HCT116 (cell line): ENCODE measurements at regions not wholly inside any gene's neighbourhood (a gene's known extent, or its start where the extent isn't known, plus 50 kb on each side); places are given as distances from the start of the nearest gene placed in this dataset.

Experiments
- ATAC-seq: fragments of 200-7000 bp; cut with Tn5 transposase; 2 replicates; pipeline ENCODE4 v1.9.1; 2020; ENCODE audit warnings: mild to moderate bottlenecking, moderate library complexity
- BruUV-seq: library from RNA; stranded (reverse); fragments of 400-500 nt; replicated peaks from 2 replicates; lab custom pipeline; 2021; lab: Mats Ljungman, UMichigan
- CTCF ChIA-PET: fragments of 300-600 bp; sonication (Branson Sonifier 250); formaldehyde crosslinking; loops from one replicate; lab custom pipeline; 2021; ENCODE audit warnings: antibody characterized with exemption; lab: Charles Lee
- POLR2A ChIA-PET: fragments of 300-600, 350-600 bp; sonication (Branson Sonifier 250); formaldehyde crosslinking; loops from one replicate; lab custom pipeline; 2021; ENCODE audit warnings: antibody characterized with exemption; lab: Charles Lee
- RAD21 ChIA-PET, 2 experiments: fragments of 300-600 bp; sonication (Branson Sonifier 250); formaldehyde crosslinking; loops; one replicate each; lab custom pipeline; 2023; ENCODE audit warnings: low total read pairs in 2 of 2; ENCODE audit not compliant: uncharacterized antibody in 2 of 2, unreplicated experiment in 2 of 2, low non-redundant PET in 1 of 2; lab: Charles Lee
- DNase-seq: peaks from one replicate; pipeline ENCODE4 v3.0.0-alpha.2; 2010; ENCODE audit warnings: low read depth, low spot score
- H2AFZ ChIP-seq: fragments of 200-600 bp; shearing (Covaris generic), sonication (generic); 2 replicates; pipeline ENCODE4 v1.6.1; 2017; ENCODE audit warnings: low read depth, mixed run types, mixed read lengths, antibody characterized with exemption, low read length; ENCODE audit not compliant: poor library complexity, severe bottlenecking
- H3K27ac ChIP-seq: 2 replicates; pipeline ENCODE4 v1.5.1; 2012; ENCODE audit warnings: low read depth, low read length
- H3K27me3 ChIP-seq: fragments of 200-600 bp; sonication (generic); 2 replicates; pipeline ENCODE4 v1.6.1; 2016; ENCODE audit warnings: mixed run types, low read length, mixed read lengths; ENCODE audit not compliant: insufficient read depth
- H3K36me3 ChIP-seq, 2 experiments: fragments of 200-500 bp in 1 of 2; fragments of 200-600 bp in 1 of 2; sonication (Bioruptor generic) in 1 of 2; sonication (generic) in 1 of 2; 2 replicates each; pipeline versions ENCODE4 v1.5.1 to v1.6.1; 2014 to 2016; ENCODE audit warnings: low read length in 2 of 2, inconsistent platforms in 1 of 2, mixed read lengths in 1 of 2, mixed run types in 1 of 2; ENCODE audit not compliant: insufficient read depth in 2 of 2, control insufficient read depth in 1 of 2
- H3K4me1 ChIP-seq, 2 experiments: fragments of 200-600 bp in 1 of 2; sonication (generic) in 1 of 2; 2 replicates each; pipeline versions ENCODE4 v1.5.1 to v1.6.1; 2012 to 2017; ENCODE audit warnings: low read length in 2 of 2, inconsistent platforms in 1 of 2, mild to moderate bottlenecking in 1 of 2, mixed read lengths in 1 of 2, mixed run types in 1 of 2, moderate library complexity in 1 of 2; ENCODE audit not compliant: insufficient read depth in 2 of 2, control insufficient read depth in 1 of 2
- H3K4me2 ChIP-seq: fragments of 200-600 bp; sonication (generic); 2 replicates; pipeline ENCODE4 v1.6.1; 2017; ENCODE audit warnings: mixed run types, low read length, mixed read lengths
- H3K4me3 ChIP-seq, 2 experiments: fragments of 200-600 bp in 1 of 2; sonication (generic) in 1 of 2; replicated peaks in 1 of 2; 2 replicates each; pipeline ENCODE4 v1.5.1; 2011 to 2016; ENCODE audit warnings: low read length in 2 of 2, control low read depth in 1 of 2, low read depth in 1 of 2, mild to moderate bottlenecking in 1 of 2, mixed read lengths in 1 of 2, mixed run types in 1 of 2
- H3K79me2 ChIP-seq: fragments of 200-600 bp; sonication (generic); 2 replicates; pipeline ENCODE4 v1.6.1; 2017; ENCODE audit warnings: mild to moderate bottlenecking, mixed run types, low read length, moderate library complexity, mixed read lengths; ENCODE audit not compliant: insufficient read depth
- H3K9ac ChIP-seq: fragments of 200-600 bp; sonication (generic); 2 replicates; pipeline ENCODE4 v1.6.1; 2016; ENCODE audit warnings: low read length, mixed read lengths
- H3K9me2 ChIP-seq: fragments of 200-600 bp; sonication (generic), shearing (Covaris generic); 2 replicates; pipeline ENCODE4 v1.6.1; 2017; ENCODE audit warnings: mixed run types, mild to moderate bottlenecking, moderate library complexity; ENCODE audit not compliant: insufficient read depth
- H3K9me3 ChIP-seq, 2 experiments: fragments of 200-500 bp in 1 of 2; fragments of 200-600 bp in 1 of 2; sonication (Bioruptor generic) in 1 of 2; sonication (generic) in 1 of 2; 2 replicates each; pipeline ENCODE4 v1.6.1; 2014 to 2017; ENCODE audit warnings: low read length in 2 of 2, mixed read lengths in 2 of 2, inconsistent platforms in 1 of 2, low read depth in 1 of 2, mild to moderate bottlenecking in 1 of 2, mixed run types in 1 of 2, moderate library complexity in 1 of 2; ENCODE audit not compliant: control insufficient read depth in 1 of 2, insufficient read depth in 1 of 2
- H4K20me1 ChIP-seq: fragments of 200-600 bp; sonication (generic), shearing (Covaris generic); 2 replicates; pipeline ENCODE4 v1.6.1; 2017; ENCODE audit warnings: mixed run types, mild to moderate bottlenecking, moderate library complexity; ENCODE audit not compliant: insufficient read depth
- CBX3 ChIP-seq: IDR thresholded peaks from 2 replicates; pipeline ENCODE4 v1.6.1; 2012; ENCODE audit warnings: low read depth
- ELF1 ChIP-seq: IDR thresholded peaks from 2 replicates; pipeline ENCODE4 v1.6.1; 2012; ENCODE audit warnings: low read depth, borderline replicate concordance
- EZH2 ChIP-seq: fragments of 200-600 bp; sonication (generic); IDR thresholded peaks from 2 replicates; pipeline ENCODE4 v1.6.1; 2017; ENCODE audit warnings: antibody characterized with exemption, mixed run types
- EZH2phosphoT487 ChIP-seq: fragments of 200-600 bp; IDR thresholded peaks from 2 replicates; pipeline ENCODE4 v1.6.1; 2018; ENCODE audit warnings: antibody characterized with exemption, borderline replicate concordance
- JUND ChIP-seq: IDR thresholded peaks from 2 replicates; pipeline ENCODE4 v1.6.1; 2012
- POLR2A ChIP-seq: IDR thresholded peaks from 2 replicates; pipeline ENCODE4 v1.7.0; 2011; ENCODE audit warnings: borderline replicate concordance; ENCODE audit not compliant: insufficient read depth, insufficient read length; ENCODE audit errors: extremely low read depth
- POLR2AphosphoS5 ChIP-seq: IDR thresholded peaks from 2 replicates; pipeline ENCODE4 v1.6.1; 2011; ENCODE audit warnings: mild to moderate bottlenecking, low read depth, low read length, moderate library complexity
- RAD21 ChIP-seq: IDR thresholded peaks from 2 replicates; pipeline ENCODE4 v1.6.1; 2012; ENCODE audit warnings: low read depth, mild to moderate bottlenecking
- SIN3A ChIP-seq: IDR thresholded peaks from 2 replicates; pipeline ENCODE4 v1.6.1; 2012; ENCODE audit warnings: low read depth
- SP1 ChIP-seq: IDR thresholded peaks from 2 replicates; pipeline ENCODE4 v1.6.1; 2012; ENCODE audit warnings: low read depth
- TCF7L2 ChIP-seq: IDR thresholded peaks from 2 replicates; pipeline ENCODE4 v1.7.0; 2011; ENCODE audit warnings: borderline replicate concordance, inconsistent platforms; ENCODE audit not compliant: insufficient read depth, insufficient read length; ENCODE audit errors: extremely low read depth
- YY1 ChIP-seq: IDR thresholded peaks from 2 replicates; pipeline ENCODE4 v1.6.1; 2011; ENCODE audit warnings: low read length, low read depth, moderate library complexity, mild to moderate bottlenecking; ENCODE audit not compliant: insufficient replicate concordance; ENCODE audit errors: extremely low read depth
- ZFX ChIP-seq: fragments of 450-650 bp; IDR thresholded peaks from 2 replicates; pipeline ENCODE4 v1.6.1; 2017
- ZNF274 ChIP-seq: fragments of 200-500 bp; sonication (Bioruptor generic); IDR thresholded peaks from 2 replicates; pipeline ENCODE4 v1.6.1; 2014; ENCODE audit warnings: mild to moderate bottlenecking, low read depth, low read length, inconsistent platforms
- intact Hi-C: fragments of 100-400 bp; cut with micrococcal nuclease; formaldehyde crosslinking; loops from 2 replicates; pipeline ENCODE4 v1.10.0; 2022
- TF ChIP-seq, protein P1 (sequence below): IDR thresholded peaks from 2 replicates; pipeline ENCODE4 v1.6.1; 2012
- TF ChIP-seq, protein P2 (sequence below): IDR thresholded peaks from 2 replicates; pipeline ENCODE4 v1.6.1; 2012
- TF ChIP-seq, protein P3 (sequence below): IDR thresholded peaks from 2 replicates; pipeline ENCODE4 v1.6.1; 2011; ENCODE audit warnings: mild to moderate bottlenecking, low read length, moderate library complexity; ENCODE audit not compliant: insufficient replicate concordance; ENCODE audit errors: extremely low read depth
- TF ChIP-seq, protein P4 (sequence below): IDR thresholded peaks from 2 replicates; pipeline ENCODE4 v1.6.1; 2012; ENCODE audit warnings: low read depth

DNA sequence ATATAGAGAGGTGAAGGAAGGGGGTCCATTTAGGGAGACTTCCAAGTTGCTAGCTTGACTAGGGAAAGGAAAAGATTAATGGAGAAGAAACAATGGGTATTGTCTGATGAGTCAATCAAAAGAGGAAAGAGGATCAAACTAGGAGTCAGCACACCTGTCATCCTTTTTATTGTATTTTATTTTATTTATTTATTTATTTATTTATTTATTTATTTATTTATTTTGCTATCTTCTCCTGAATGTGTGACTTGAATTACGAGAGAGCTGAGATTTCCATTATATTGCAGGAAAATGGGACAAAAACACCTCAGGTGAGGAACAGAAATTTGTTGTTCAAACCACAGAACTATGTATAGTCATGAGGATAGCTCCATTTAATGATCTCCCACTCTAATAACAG, 58.9 kb downstream of the NUDT11 start:
- intact Hi-C loops = no loop called here
- ATAC-seq = no peak
- CTCF ChIA-PET = interaction anchor here (1.4 kb wide), 1 partner anchor 19 kb away, joined by 3 read pairs; no protein-coding TSS in a partner anchor
- TF ChIP-seq EZH2 (no peak), ZFX (no peak), TCF7L2 (no peak), POLR2AphosphoS5 (no peak), RAD21 (no peak), EZH2phosphoT487 (no peak), SP1 (no peak), YY1 (no peak), ZNF274 (no peak), POLR2A (no peak), ELF1 (no peak), SIN3A (no peak), JUND (no peak), CBX3 (no peak)
- TF ChIP-seq, protein P1, sequence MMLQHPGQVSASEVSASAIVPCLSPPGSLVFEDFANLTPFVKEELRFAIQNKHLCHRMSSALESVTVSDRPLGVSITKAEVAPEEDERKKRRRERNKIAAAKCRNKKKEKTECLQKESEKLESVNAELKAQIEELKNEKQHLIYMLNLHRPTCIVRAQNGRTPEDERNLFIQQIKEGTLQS = no peak
- TF ChIP-seq, protein P2, sequence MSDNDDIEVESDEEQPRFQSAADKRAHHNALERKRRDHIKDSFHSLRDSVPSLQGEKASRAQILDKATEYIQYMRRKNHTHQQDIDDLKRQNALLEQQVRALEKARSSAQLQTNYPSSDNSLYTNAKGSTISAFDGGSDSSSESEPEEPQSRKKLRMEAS = no peak
- TF ChIP-seq, protein P3, sequence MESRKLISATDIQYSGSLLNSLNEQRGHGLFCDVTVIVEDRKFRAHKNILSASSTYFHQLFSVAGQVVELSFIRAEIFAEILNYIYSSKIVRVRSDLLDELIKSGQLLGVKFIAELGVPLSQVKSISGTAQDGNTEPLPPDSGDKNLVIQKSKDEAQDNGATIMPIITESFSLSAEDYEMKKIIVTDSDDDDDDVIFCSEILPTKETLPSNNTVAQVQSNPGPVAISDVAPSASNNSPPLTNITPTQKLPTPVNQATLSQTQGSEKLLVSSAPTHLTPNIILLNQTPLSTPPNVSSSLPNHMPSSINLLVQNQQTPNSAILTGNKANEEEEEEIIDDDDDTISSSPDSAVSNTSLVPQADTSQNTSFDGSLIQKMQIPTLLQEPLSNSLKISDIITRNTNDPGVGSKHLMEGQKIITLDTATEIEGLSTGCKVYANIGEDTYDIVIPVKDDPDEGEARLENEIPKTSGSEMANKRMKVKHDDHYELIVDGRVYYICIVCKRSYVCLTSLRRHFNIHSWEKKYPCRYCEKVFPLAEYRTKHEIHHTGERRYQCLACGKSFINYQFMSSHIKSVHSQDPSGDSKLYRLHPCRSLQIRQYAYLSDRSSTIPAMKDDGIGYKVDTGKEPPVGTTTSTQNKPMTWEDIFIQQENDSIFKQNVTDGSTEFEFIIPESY = no peak
- TF ChIP-seq, protein P4, sequence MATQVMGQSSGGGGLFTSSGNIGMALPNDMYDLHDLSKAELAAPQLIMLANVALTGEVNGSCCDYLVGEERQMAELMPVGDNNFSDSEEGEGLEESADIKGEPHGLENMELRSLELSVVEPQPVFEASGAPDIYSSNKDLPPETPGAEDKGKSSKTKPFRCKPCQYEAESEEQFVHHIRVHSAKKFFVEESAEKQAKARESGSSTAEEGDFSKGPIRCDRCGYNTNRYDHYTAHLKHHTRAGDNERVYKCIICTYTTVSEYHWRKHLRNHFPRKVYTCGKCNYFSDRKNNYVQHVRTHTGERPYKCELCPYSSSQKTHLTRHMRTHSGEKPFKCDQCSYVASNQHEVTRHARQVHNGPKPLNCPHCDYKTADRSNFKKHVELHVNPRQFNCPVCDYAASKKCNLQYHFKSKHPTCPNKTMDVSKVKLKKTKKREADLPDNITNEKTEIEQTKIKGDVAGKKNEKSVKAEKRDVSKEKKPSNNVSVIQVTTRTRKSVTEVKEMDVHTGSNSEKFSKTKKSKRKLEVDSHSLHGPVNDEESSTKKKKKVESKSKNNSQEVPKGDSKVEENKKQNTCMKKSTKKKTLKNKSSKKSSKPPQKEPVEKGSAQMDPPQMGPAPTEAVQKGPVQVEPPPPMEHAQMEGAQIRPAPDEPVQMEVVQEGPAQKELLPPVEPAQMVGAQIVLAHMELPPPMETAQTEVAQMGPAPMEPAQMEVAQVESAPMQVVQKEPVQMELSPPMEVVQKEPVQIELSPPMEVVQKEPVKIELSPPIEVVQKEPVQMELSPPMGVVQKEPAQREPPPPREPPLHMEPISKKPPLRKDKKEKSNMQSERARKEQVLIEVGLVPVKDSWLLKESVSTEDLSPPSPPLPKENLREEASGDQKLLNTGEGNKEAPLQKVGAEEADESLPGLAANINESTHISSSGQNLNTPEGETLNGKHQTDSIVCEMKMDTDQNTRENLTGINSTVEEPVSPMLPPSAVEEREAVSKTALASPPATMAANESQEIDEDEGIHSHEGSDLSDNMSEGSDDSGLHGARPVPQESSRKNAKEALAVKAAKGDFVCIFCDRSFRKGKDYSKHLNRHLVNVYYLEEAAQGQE = no peak
- TF ChIP-seq, all 23 proteins: peak for 0
- H3K27ac ChIP-seq = no peak overlapping the region
- no peaks in the 10 kb centered on the region for H3K9me3 ChIP-seq
- H3K9me2 ChIP-seq = no peaks in the 10 kb centered on the region
- H3K36me3 ChIP-seq = no peaks in the 10 kb centered on the region
- H3K4me3 ChIP-seq = no peak overlapping the region
- no TSS peak for BruUV-seq
- no peaks in the 10 kb centered on the region for H3K79me2 ChIP-seq
- H3K4me2 ChIP-seq = no peak overlapping the region
- H3K4me1 ChIP-seq = no peaks in the 10 kb centered on the region
- H3K27me3 ChIP-seq = peaks cover 2% of the 10 kb centered on the region; the same call in 1 of the 2 replicates
- POLR2A ChIA-PET = no interaction called here
- H2AFZ ChIP-seq = no peak overlapping the region
- RAD21 ChIA-PET = no interaction called here
- no peak overlapping the region for H3K9ac ChIP-seq
- no peak for DNase-seq
- no peaks in the 10 kb centered on the region for H4K20me1 ChIP-seq
